ENCODE measurements at regions not wholly inside any gene's neighbourhood (a gene's known extent, or its start where the extent isn't known, plus 50 kb on each side); places are given as distances from the start of the nearest gene placed in this dataset.

DNA sequence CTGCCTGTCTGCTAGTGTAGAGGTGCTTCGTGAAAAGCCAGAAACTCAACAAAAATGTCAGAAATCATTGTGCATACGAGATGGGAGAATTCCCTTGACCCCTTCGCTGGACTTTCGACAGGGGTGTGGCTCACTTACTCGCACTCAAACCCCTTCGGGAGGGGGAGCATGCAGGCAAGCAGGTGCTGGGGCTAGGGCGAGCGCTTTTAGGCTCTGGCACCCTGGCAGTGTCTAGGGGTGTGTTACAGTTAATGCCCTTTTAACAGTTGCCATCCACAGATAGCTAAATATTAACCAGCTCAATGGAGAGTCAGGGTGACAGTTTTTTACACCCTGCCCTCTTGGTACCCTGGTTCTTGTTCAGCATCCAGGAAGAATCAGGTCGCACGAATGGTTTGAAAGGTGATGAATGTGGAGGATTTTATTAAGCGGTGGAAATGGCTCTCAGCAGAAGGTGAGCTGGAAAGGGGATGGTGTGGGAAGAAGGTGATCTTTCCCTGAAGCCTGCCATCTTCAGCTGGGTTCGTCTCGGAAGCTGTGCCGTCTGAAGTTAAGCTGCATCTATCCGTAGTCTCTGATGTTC, 59.6 kb upstream of the SHANK2 start:
- TF ChIP-seq, protein P1, sequence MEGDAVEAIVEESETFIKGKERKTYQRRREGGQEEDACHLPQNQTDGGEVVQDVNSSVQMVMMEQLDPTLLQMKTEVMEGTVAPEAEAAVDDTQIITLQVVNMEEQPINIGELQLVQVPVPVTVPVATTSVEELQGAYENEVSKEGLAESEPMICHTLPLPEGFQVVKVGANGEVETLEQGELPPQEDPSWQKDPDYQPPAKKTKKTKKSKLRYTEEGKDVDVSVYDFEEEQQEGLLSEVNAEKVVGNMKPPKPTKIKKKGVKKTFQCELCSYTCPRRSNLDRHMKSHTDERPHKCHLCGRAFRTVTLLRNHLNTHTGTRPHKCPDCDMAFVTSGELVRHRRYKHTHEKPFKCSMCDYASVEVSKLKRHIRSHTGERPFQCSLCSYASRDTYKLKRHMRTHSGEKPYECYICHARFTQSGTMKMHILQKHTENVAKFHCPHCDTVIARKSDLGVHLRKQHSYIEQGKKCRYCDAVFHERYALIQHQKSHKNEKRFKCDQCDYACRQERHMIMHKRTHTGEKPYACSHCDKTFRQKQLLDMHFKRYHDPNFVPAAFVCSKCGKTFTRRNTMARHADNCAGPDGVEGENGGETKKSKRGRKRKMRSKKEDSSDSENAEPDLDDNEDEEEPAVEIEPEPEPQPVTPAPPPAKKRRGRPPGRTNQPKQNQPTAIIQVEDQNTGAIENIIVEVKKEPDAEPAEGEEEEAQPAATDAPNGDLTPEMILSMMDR (IDR thresholded peaks at IDR 0.05; ENCODE audit: insufficient read depth, low read depth, low read length) = no peak
- DNase-seq (ENCODE audit: low read depth) = no peak
- H3K4me3 ChIP-seq (ENCODE audit: low read depth, low read length) = no peak overlapping the region

DNA sequence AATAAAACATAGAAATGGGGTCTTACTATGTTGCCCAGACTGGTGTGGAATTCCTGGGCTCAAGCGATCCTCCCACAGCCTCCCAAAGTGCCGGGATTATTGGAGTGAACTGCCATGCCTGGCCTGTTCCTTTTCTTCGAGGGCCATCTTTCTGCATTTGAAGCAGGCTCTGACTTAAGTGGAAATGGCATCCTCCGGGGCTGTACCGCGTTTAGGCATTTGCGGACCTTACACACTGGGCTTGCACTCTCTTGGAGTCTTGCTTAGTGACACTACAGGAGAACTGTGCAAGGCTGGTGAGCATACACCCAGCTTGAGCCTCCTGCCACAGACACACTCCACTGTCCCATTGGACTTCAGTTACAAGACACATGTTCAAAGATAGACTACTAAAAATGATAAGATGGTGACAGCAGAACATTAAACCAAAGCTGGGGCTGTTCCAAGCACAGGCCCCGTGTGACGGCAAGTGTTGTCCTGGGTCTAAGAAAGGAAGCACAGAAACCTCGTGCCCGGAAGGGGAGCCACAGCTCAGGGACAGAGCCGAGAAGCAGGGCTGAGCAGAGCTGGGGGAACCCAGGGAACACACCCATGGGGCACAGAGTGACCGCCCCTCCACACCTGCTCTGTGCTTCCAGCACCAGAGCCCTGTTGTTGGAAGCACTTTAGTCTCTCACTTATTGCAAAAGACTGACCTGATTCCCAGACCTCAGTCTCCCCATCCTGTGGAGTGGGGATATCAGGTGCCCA, 59.0 kb upstream of the SHANK2 start:
- no peak overlapping the region for H3K4me3 ChIP-seq (ENCODE audit: low read depth, low read length)
- TF ChIP-seq, protein P1 (IDR thresholded peaks at IDR 0.05; ENCODE audit: insufficient read depth, low read depth, low read length) = no peak
- no peak for DNase-seq (ENCODE audit: low read depth)

DNA sequence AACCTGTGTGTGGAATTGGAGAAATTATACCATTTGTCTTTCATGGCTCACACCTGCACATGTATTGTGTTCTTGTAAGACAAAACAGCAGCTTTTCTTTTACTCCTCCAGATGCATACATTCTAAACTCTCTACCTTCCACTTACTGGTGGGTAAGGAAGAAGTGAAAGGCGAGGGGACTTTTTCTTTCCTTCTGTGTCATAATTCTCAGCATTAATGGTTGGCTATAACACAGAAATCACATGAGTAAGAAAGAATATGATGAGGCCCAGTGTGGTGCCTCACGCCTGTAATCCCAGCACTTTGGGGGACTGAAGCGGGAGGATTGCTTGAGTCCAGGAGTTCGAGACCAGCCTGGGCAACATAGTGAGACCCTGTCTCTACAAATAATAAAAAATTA, 57.8 kb upstream of the SHANK2 start:
- DNase-seq (ENCODE audit: low read depth) = no peak
- no peak overlapping the region for H3K4me3 ChIP-seq (ENCODE audit: low read depth, low read length)
- TF ChIP-seq, protein P1 (IDR thresholded peaks at IDR 0.05; ENCODE audit: insufficient read depth, low read depth, low read length) = no peak

DNA sequence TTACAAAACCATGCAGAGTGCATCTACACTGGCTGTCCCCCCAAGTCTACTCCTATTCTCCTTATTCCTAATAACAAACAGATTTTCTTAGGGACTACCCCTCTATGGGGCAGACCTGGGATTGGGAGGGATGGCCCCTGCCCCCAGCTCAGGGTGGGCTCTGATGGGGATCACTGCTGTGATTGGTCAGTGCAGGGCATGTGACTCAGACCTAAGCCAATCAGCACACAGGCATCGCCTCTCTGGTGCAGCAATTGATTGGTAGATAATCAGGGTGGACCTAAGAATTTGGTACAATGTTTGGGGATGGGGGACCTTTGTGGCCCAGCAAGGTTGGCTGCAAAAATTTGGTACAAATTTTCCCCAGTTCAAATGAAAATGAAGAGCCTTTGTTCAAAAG, 57.2 kb upstream of the SHANK2 start:
- H3K4me3 ChIP-seq (ENCODE audit: low read depth, low read length) = no peak overlapping the region
- DNase-seq (ENCODE audit: low read depth) = no peak
- TF ChIP-seq, protein P1 (IDR thresholded peaks at IDR 0.05; ENCODE audit: insufficient read depth, low read depth, low read length) = no peak

DNA sequence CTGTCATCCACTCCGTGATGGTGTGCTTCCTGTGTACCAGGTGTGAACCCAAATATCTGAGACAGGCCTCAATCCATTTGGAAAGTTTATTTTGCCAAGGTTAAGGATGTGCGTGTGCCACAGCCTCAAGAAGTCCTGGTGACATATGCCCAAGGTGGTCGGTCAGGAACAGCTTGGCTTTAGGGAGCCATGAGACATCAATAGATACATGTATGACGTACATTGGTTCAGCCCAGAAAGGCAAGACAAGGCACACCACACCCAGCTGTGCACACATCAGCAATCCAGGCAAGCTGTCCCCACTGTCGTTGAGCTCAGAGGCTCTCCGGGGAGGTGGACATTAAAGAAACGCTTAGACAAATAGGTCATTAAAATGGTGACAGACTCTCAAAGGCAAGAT, 56.8 kb upstream of the SHANK2 start:
- DNase-seq (ENCODE audit: low read depth) = no peak
- H3K4me3 ChIP-seq (ENCODE audit: low read depth, low read length) = no peak overlapping the region
- TF ChIP-seq, protein P1 (IDR thresholded peaks at IDR 0.05; ENCODE audit: insufficient read depth, low read depth, low read length) = no peak

DNA sequence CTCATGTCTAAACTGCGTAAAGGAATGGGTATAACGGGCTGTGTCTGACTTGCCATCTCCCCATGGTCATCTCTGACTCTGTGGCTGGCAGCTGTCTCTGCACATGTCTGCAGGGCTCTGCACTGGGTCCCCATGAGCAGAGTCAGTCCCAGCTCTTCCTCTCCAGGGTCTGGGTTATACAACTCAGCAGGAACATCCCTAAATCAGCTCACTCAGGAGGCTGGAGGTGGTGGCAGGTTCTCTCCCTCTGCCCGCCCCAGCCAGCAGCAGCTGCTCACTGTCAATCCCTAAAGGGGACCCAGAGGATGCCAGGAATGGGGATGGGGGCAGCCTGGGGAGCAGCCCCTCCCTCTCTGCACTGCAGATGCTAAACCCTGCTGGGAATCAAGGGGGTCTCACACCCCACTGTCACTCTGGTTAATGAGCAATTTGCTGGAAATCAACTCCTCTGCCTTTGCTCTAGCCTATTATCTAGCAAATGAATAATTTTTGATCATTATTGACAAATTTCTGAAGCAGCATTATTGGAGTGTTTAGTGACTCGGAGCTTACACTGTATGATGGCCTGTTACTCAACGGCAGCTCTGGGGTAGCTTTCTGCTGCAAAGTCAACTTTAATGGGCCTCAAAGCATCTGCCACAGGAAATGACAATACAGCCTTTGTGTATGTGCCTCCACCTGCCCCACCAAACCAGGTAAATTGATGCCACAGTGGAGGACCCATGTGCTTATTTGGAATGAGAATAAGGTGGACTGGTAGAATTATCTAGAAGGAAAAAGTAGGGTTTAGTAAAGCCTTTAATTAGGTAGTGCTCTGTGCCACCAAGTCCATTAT, 55.7 kb upstream of the SHANK2 start:
- no peak for DNase-seq (ENCODE audit: low read depth)
- H3K4me3 ChIP-seq (ENCODE audit: low read depth, low read length) = no peak overlapping the region
- TF ChIP-seq, protein P1 (IDR thresholded peaks at IDR 0.05; ENCODE audit: insufficient read depth, low read depth, low read length) = no peak

All from fibroblast of villous mesenchyme (primary cell).